ENCODE measurements at regions not wholly inside any gene's neighbourhood (a gene's known extent, or its start where the extent isn't known, plus 50 kb on each side); places are given as distances from the start of the nearest gene placed in this dataset.

DNA sequence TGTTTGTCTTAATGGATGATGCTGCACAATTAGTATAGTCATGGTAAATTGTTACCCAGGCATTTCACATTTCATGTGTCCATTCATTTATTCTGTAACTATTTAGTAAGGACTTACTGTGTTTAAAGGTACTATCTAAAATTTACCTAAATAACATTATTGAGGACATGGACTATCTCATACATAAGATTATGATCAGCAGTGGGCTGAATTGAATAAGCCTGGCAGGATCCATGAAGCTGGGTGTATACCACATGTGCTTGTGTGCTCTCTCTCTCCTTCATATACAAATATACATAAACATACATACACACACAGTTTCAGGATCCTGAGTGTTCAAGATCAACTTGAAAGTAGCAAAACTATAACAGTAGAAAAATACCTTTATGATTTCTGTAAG is 595.4 kb downstream of the EPM2A start:
- H2BK12ac ChIP-seq (ENCODE audit: insufficient read length, low read depth, low read length), result no peak overlapping the region
- Mint-ChIP-seq H3K27me3 (ENCODE audit: low read depth) (no peaks in the 10 kb centered on the region), H3K4me3 (no peak overlapping the region), H3K27ac (no peak overlapping the region), H3K9me3 (no peaks in the 10 kb centered on the region), H3K36me3 (ENCODE audit: insufficient read depth in 1 of 3, low read depth in 3 of 3) (no peaks in the 10 kb centered on the region), H3K4me1 (peaks cover 11 to 19% of the 10 kb centered on the region in 2 experiments)
- no peak overlapping the region for H3K14ac ChIP-seq (ENCODE audit: insufficient read depth, low read length)
- no peak overlapping the region for H4K91ac ChIP-seq (ENCODE audit: insufficient read length, low read depth, low read length)
- H3K4me1 ChIP-seq (ENCODE audit: insufficient read depth, low read length), result no peaks in the 10 kb centered on the region
- no peak overlapping the region for H2AFZ ChIP-seq (ENCODE audit: low read length)
- no peaks in the 10 kb centered on the region for H3K23me2 ChIP-seq (ENCODE audit: insufficient read length, low read depth, low read length, poor library complexity, severe bottlenecking)
- H3K9ac ChIP-seq (ENCODE audit: extremely low read depth, insufficient read length, low read length), result no peak overlapping the region
- H3K27ac ChIP-seq (ENCODE audit: insufficient read length, low read depth, low read length), result no peak overlapping the region
- no peak overlapping the region for H4K5ac ChIP-seq (ENCODE audit: insufficient read length, low read depth, low read length)
- H3K4me2 ChIP-seq (ENCODE audit: insufficient read depth, insufficient read length, low read length), result no peak overlapping the region
- no peaks in the 10 kb centered on the region for H3K27me3 ChIP-seq (ENCODE audit: insufficient read depth, low read length)
- DNase-seq, result no peak
- H2AK5ac ChIP-seq (ENCODE audit: insufficient read length, low read length), result no peak overlapping the region
- TF ChIP-seq, protein P1, sequence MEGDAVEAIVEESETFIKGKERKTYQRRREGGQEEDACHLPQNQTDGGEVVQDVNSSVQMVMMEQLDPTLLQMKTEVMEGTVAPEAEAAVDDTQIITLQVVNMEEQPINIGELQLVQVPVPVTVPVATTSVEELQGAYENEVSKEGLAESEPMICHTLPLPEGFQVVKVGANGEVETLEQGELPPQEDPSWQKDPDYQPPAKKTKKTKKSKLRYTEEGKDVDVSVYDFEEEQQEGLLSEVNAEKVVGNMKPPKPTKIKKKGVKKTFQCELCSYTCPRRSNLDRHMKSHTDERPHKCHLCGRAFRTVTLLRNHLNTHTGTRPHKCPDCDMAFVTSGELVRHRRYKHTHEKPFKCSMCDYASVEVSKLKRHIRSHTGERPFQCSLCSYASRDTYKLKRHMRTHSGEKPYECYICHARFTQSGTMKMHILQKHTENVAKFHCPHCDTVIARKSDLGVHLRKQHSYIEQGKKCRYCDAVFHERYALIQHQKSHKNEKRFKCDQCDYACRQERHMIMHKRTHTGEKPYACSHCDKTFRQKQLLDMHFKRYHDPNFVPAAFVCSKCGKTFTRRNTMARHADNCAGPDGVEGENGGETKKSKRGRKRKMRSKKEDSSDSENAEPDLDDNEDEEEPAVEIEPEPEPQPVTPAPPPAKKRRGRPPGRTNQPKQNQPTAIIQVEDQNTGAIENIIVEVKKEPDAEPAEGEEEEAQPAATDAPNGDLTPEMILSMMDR (conservative IDR thresholded peaks at IDR 0.05), result no peak
- H3K23ac ChIP-seq (ENCODE audit: insufficient read length, low read depth, low read length), result no peak overlapping the region
- no peak overlapping the region for H3T11ph ChIP-seq (ENCODE audit: low read length)
- no peak overlapping the region for H3K18ac ChIP-seq (ENCODE audit: insufficient read length, low read depth, low read length)
- no peak overlapping the region for H2BK5ac ChIP-seq (ENCODE audit: insufficient read length, low read length)
- no peak overlapping the region for H2BK120ac ChIP-seq (ENCODE audit: low read depth, low read length, poor library complexity, severe bottlenecking)
- no peaks in the 10 kb centered on the region for H3K79me2 ChIP-seq (ENCODE audit: insufficient read depth, low read length)
- H2BK20ac ChIP-seq (ENCODE audit: low read depth, low read length, poor library complexity, severe bottlenecking), result no peak overlapping the region
- no peaks in the 10 kb centered on the region for H3K79me1 ChIP-seq (ENCODE audit: insufficient read depth, low read depth, low read length, poor library complexity, severe bottlenecking)
- no peaks in the 10 kb centered on the region for H4K20me1 ChIP-seq (ENCODE audit: control insufficient read depth, insufficient read depth, insufficient read length)
- H2BK15ac ChIP-seq (ENCODE audit: low read depth, low read length), result no peak overlapping the region
- no peaks in the 10 kb centered on the region for H3K9me3 ChIP-seq (ENCODE audit: control insufficient read depth, low read depth, low read length)
- H3K56ac ChIP-seq (ENCODE audit: insufficient read length, low read depth, low read length), result no peak overlapping the region
- H4K8ac ChIP-seq (replicated peaks; ENCODE audit: insufficient read length, low read depth, low read length), result no peak overlapping the region
- no peak overlapping the region for H3K4ac ChIP-seq (ENCODE audit: low read depth, low read length)

All from H9 (cell line).